Ovary (tissue), 7 donors: ENCODE measurements at regions not wholly inside any gene's neighbourhood (a gene's known extent, or its start where the extent isn't known, plus 50 kb on each side); places are given as distances from the start of the nearest gene placed in this dataset.

Experiments
- DNase-seq, 5 donors: peaks; one replicate each; pipeline ENCODE4 v3.0.0-alpha.2; 2019 to 2020
- H3K27ac ChIP-seq, 2 donors: fragments of 200-600 bp; one replicate each; pipeline versions ENCODE4 v1.5.1 to v1.8.0; 2019 to 2022
- H3K27me3 ChIP-seq: fragments of 200-600 bp; one replicate; pipeline ENCODE4 v1.8.0; 2022
- H3K36me3 ChIP-seq: fragments of 200-600 bp; sonication (generic); one replicate; pipeline ENCODE4 v1.5.1; 2019
- H3K4me1 ChIP-seq: one replicate; pipeline ENCODE4 v1.8.1; 2013; ENCODE audit warnings: mild to moderate bottlenecking, moderate library complexity; ENCODE audit not compliant: insufficient read depth
- H3K4me3 ChIP-seq: fragments of 200-600 bp; sonication (generic); one replicate; pipeline ENCODE4 v1.5.1; 2017
- H3K9me3 ChIP-seq, 2 donors: fragments of 200-600 bp in 1 of 2; sonication (generic) in 1 of 2; one replicate each; pipeline versions ENCODE4 v1.5.1 to v1.8.1; 2013 to 2019; ENCODE audit warnings: mild to moderate bottlenecking in 1 of 2, moderate library complexity in 1 of 2
- EP300 ChIP-seq: sonication (generic); formaldehyde crosslinking; IDR thresholded peaks from one replicate; pipeline ENCODE4 v1.6.1; 2017; ENCODE audit warnings: antibody characterized with exemption
- POLR2A ChIP-seq: fragments of 450-650 bp; IDR thresholded peaks from one replicate; pipeline ENCODE4 v1.6.1; 2017; ENCODE audit warnings: antibody characterized with exemption, mild to moderate bottlenecking, moderate library complexity
- WGBS, 3 donors: extraction: QIAGEN DNeasy Blood & Tissue Kit in 1 of 3; methylation state at CpG; one replicate each; pipeline versions ENCODE4 v1.1.5 to v1.1.7; 2013 to 2017; 5-methylcytosine and 5-hydroxymethylcytosine counted together
- intact Hi-C, 4 donors: fragments of 100-400 bp; cut with DNase I; formaldehyde crosslinking; loops; one replicate each; pipeline versions ENCODE4 v1.11.0 to v1.15.1; 2022 to 2023
- TF ChIP-seq, protein P1 (sequence below), 3 donors: fragments of 450-650 bp in 2 of 3; fragments of 200-600 bp in 1 of 3; IDR thresholded peaks; one replicate each; pipeline versions ENCODE4 v1.5.1 to v1.8.0; 2016 to 2022; ENCODE audit warnings: antibody characterized with exemption in 3 of 3, mild to moderate bottlenecking in 1 of 3
- donor health status: DM: no; HTN: no; CAD: no; lungs with moderate emphysema.
- donor health status: DM: no; HTN: no; CAD: no.
- donor health status: Bipolar disorder and iron deficiency.
- donor health status: DM: no; HTN: no; CAD: no.
- donor health status: DM: yes; HTN: yes; CAD: no.

DNA sequence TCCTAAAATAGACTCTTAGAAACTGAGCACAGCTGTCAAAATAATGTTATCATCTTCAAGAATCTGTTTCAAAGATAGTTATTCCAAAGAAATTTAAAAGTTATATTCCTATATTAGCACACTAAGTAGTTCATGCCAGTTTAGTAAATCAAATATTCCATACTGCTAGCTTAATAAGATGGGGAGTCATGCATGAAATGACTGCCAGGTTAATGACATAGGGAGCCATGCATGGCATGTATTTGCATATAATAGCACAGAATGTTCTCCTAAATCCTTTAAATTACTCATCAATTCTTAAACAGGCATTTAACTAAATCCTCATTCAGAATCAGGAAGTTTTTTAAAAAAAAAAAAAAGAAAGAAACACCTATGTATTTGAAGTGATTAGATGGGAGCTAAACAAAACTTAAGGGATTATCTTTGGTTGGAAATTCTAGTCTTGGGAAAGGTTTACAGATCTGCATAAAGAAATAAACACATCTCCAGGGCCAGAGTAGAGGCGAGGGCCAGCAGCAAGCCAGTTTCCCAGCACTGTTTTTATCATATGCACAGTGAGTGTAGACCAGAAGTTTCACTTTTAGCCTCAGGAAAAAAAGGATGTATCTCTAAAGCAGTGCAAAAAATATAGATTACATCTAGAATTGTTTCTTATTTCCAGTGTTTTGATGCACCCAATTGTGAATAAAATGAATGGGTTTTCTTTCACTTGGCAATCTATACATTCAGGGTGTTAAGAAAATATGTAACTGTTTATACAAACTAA is 366.4 kb upstream of the AGTR1 start:
- DNase-seq, result no peak
- Histone ChIP-seq H3K27me3 (no peaks in the 10 kb centered on the region), H3K27ac (no peak overlapping the region), H3K4me1 (no peaks in the 10 kb centered on the region), H3K36me3 (no peaks in the 10 kb centered on the region), H3K9me3 (no peaks in the 10 kb centered on the region), H3K4me3 (no peak overlapping the region)
- intact Hi-C loops, result no loop called here
- TF ChIP-seq EP300 (no peak), POLR2A (no peak)
- TF ChIP-seq, protein P1, sequence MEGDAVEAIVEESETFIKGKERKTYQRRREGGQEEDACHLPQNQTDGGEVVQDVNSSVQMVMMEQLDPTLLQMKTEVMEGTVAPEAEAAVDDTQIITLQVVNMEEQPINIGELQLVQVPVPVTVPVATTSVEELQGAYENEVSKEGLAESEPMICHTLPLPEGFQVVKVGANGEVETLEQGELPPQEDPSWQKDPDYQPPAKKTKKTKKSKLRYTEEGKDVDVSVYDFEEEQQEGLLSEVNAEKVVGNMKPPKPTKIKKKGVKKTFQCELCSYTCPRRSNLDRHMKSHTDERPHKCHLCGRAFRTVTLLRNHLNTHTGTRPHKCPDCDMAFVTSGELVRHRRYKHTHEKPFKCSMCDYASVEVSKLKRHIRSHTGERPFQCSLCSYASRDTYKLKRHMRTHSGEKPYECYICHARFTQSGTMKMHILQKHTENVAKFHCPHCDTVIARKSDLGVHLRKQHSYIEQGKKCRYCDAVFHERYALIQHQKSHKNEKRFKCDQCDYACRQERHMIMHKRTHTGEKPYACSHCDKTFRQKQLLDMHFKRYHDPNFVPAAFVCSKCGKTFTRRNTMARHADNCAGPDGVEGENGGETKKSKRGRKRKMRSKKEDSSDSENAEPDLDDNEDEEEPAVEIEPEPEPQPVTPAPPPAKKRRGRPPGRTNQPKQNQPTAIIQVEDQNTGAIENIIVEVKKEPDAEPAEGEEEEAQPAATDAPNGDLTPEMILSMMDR (IDR thresholded peaks at IDR 0.05), result no peak
- 45 to 60% (median 50%) methylated on average over 1 of the region's 1 CpG for WGBS, 3 donors

DNA sequence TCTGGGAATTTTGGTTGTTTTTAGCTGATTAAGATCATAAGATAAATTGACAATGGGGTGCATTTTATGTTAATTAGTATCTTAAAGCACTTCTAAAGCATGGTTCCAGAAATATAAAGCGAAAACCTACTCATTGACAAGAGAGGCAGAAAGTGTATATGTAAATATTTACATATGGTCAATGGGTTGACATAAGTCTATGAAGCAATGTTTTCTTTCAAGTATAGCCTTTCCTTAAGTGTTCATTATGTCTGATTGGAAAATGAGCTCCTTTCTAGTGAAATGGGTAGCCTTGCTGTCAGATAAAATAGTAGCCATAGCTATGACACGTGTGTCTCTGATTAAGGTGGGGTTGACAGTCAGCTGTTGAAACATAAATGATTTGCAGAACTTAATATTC is 365.2 kb upstream of the AGTR1 start:
- no peak overlapping the region for H3K4me3 ChIP-seq
- TF ChIP-seq, protein P1 (IDR thresholded peaks at IDR 0.05), result no peak
- TF ChIP-seq EP300, result no peak
- no peak for TF ChIP-seq POLR2A
- intact Hi-C loops, result no loop called here
- H3K4me1 ChIP-seq, result no peaks in the 10 kb centered on the region
- no peak for DNase-seq
- no peaks in the 10 kb centered on the region for H3K27me3 ChIP-seq
- H3K27ac ChIP-seq, result no peak overlapping the region
- no peaks in the 10 kb centered on the region for H3K9me3 ChIP-seq
- H3K36me3 ChIP-seq, result no peaks in the 10 kb centered on the region
- WGBS, 3 donors, result 84 to 93% (median 91%) methylated on average over 2 of the region's 2 CpGs

DNA sequence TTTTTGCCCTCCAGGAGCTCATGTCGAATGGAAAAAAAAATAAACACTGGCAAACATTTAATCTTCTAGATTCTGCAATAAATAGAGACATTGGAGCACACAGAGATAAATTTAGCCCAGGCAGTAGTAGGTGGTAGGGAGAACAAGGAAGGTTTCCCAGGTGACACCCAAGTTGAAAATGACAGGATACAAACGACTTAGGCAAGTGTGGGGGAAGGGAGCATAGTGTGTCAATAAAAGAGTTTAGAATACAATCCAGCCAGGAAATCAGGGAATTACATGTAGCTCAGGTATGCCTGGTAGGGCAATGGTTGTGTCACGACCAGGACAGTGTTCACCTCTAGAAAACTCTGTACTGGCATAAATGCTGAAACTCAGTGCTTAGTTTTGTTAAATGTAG is 364.6 kb upstream of the AGTR1 start:
- Histone ChIP-seq H3K36me3 (no peaks in the 10 kb centered on the region), H3K27ac (no peak overlapping the region), H3K9me3 (no peaks in the 10 kb centered on the region), H3K4me3 (no peak overlapping the region), H3K4me1 (no peaks in the 10 kb centered on the region), H3K27me3 (no peaks in the 10 kb centered on the region)
- WGBS, 3 donors, result 54 to 64% (median 57%) methylated on average over 3 of the region's 3 CpGs
- TF ChIP-seq EP300 (no peak), POLR2A (no peak)
- TF ChIP-seq, protein P1 (IDR thresholded peaks at IDR 0.05), result no peak
- DNase-seq, result no peak
- intact Hi-C loops, result no loop called here

DNA sequence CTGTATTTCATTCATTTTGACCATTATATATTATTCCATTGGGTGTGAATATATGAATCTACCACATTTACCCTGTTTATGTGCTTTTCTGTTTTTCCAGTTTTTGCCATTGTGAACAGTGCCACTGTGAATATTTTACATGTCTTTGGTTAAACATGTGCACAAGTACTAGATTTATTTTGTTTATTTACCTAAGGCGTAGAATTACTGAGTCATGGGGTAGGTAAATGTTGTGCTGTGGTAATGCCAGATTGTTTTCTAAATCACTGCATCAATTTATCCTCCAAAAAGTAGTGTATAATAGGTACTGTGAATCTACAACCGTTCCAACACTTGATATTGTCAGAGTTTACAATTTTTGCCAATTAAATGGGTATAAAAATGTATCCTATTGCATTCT is 362.1 kb upstream of the AGTR1 start:
- TF ChIP-seq POLR2A, result no peak
- TF ChIP-seq EP300, result no peak
- TF ChIP-seq, protein P1 (IDR thresholded peaks at IDR 0.05), result no peak
- H3K4me3 ChIP-seq, result no peak overlapping the region
- no peaks in the 10 kb centered on the region for H3K9me3 ChIP-seq
- 88 to 92% (median 91%) methylated on average over 2 of the region's 2 CpGs for WGBS, 3 donors
- no peak overlapping the region for H3K27ac ChIP-seq
- no peaks in the 10 kb centered on the region for H3K36me3 ChIP-seq
- no peaks in the 10 kb centered on the region for H3K27me3 ChIP-seq
- intact Hi-C loops, result no loop called here
- H3K4me1 ChIP-seq, result no peaks in the 10 kb centered on the region
- DNase-seq, result no peak
